Calu3 (cell line): ENCODE measurements at regions not wholly inside any gene's neighbourhood (a gene's known extent, or its start where the extent isn't known, plus 50 kb on each side); places are given as distances from the start of the nearest gene placed in this dataset.

Experiments
- BruUV-seq: library from RNA; stranded (reverse); fragments of 400-500 nt; replicated peaks from 2 replicates; lab custom pipeline; 2021; lab: Mats Ljungman, UMichigan
- CTCF ChIA-PET: fragments of 300-600 bp; sonication (Branson Sonifier 250); formaldehyde crosslinking; loops from one replicate; lab custom pipeline; 2022; ENCODE audit warnings: antibody characterized with exemption; lab: Charles Lee
- DNase-seq: peaks from one replicate; pipeline ENCODE4 v3.0.0; 2022
- H3K27ac Mint-ChIP-seq: one replicate; pipeline ENCODE4 v1.8.0; 2022; ENCODE audit warnings: mixed read lengths; ENCODE audit not compliant: unreplicated experiment
- H3K27me3 Mint-ChIP-seq: one replicate; pipeline ENCODE4 v1.8.0; 2022; ENCODE audit warnings: mixed read lengths; ENCODE audit not compliant: unreplicated experiment
- H3K36me3 Mint-ChIP-seq: one replicate; pipeline ENCODE4 v1.8.0; 2022; ENCODE audit warnings: mild to moderate bottlenecking, moderate library complexity, mixed read lengths; ENCODE audit not compliant: insufficient read depth, unreplicated experiment
- H3K4me1 Mint-ChIP-seq: one replicate; pipeline ENCODE4 v1.8.0; 2022; ENCODE audit warnings: mild to moderate bottlenecking, low read depth, mixed read lengths; ENCODE audit not compliant: unreplicated experiment
- H3K4me3 Mint-ChIP-seq: one replicate; pipeline ENCODE4 v1.8.0; 2022; ENCODE audit warnings: mild to moderate bottlenecking, low read depth, moderate library complexity, mixed read lengths; ENCODE audit not compliant: unreplicated experiment
- H3K9me3 Mint-ChIP-seq: one replicate; pipeline ENCODE4 v1.8.0; 2022; ENCODE audit warnings: low read depth, mixed read lengths; ENCODE audit not compliant: unreplicated experiment
- intact Hi-C: fragments of 100-400 bp; cut with micrococcal nuclease; formaldehyde crosslinking; loops from one replicate; pipeline ENCODE4 v1.10.0; 2022; ENCODE audit not compliant: unreplicated experiment
- TF ChIP-seq, protein P1 (sequence below): fragments of 200-600 bp; IDR thresholded peaks from one replicate; pipeline ENCODE4 v1.8.0; 2022; ENCODE audit warnings: antibody characterized with exemption; ENCODE audit not compliant: unreplicated experiment

DNA sequence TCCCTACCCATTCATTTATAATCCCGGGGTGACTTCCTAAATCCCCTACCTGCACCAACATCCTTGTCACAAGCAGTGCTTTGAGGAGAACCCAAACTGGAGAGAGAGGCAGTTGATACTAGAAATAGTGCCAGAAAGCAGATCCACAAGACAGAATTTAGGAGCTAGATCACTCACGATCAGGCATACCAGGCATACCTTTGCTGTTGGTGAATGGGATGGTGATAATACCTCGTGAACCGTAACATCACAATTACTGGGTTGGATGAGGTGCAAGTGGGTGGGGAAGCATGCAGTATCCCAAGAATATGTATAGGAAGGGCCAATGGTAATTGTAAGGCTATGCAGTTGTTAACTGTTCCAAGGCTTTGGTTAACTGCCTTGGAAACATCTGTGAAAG, 129.3 kb downstream of the TMA16 start:
- intact Hi-C loops: no loop called here
- BruUV-seq: no TSS peak

GRCh38 chr4:163624727-163625126, 130.2 kb downstream of the TMA16 start:
- intact Hi-C loops: no loop called here
- no peak for DNase-seq
- Mint-ChIP-seq H3K4me1 (no peaks in the 10 kb centered on the region), H3K9me3 (no peaks in the 10 kb centered on the region), H3K36me3 (no peaks in the 10 kb centered on the region), H3K4me3 (no peak overlapping the region), H3K27ac (no peak overlapping the region), H3K27me3 (no peaks in the 10 kb centered on the region)
- CTCF ChIA-PET: no interaction called here
- no TSS peak for BruUV-seq
- TF ChIP-seq, protein P1, sequence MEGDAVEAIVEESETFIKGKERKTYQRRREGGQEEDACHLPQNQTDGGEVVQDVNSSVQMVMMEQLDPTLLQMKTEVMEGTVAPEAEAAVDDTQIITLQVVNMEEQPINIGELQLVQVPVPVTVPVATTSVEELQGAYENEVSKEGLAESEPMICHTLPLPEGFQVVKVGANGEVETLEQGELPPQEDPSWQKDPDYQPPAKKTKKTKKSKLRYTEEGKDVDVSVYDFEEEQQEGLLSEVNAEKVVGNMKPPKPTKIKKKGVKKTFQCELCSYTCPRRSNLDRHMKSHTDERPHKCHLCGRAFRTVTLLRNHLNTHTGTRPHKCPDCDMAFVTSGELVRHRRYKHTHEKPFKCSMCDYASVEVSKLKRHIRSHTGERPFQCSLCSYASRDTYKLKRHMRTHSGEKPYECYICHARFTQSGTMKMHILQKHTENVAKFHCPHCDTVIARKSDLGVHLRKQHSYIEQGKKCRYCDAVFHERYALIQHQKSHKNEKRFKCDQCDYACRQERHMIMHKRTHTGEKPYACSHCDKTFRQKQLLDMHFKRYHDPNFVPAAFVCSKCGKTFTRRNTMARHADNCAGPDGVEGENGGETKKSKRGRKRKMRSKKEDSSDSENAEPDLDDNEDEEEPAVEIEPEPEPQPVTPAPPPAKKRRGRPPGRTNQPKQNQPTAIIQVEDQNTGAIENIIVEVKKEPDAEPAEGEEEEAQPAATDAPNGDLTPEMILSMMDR: no peak

More for the DNA sequence above, 129.3 kb downstream of the TMA16 start:
- H3K27ac Mint-ChIP-seq: no peak overlapping the region
- CTCF ChIA-PET: no interaction called here
- no peaks in the 10 kb centered on the region for H3K36me3 Mint-ChIP-seq
- H3K4me1 Mint-ChIP-seq: no peaks in the 10 kb centered on the region
- H3K9me3 Mint-ChIP-seq: no peaks in the 10 kb centered on the region
- TF ChIP-seq, protein P1: no peak
- no peak for DNase-seq
- H3K4me3 Mint-ChIP-seq: no peak overlapping the region
- no peaks in the 10 kb centered on the region for H3K27me3 Mint-ChIP-seq

DNA sequence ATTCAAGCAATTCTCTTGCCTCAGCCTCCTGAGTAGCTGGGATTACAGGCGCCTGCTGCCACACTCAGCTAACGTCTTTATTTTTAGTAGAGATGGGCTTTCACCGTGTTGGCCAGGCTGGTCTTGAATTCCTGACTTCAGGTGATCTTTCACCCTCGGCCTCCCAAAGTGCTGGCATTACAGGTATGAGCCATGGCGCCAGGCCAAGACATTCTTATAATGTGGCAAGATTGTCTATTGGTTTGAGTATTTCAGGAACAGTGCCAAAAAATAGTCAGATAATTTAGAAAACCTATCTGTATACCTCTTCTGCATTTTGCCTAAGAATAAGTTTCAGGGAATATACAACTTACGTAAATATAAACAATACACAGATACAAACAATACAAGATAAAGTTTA, 136.8 kb downstream of the TMA16 start:
- Mint-ChIP-seq H3K4me3 (no peak overlapping the region), H3K27ac (no peak overlapping the region), H3K27me3 (no peaks in the 10 kb centered on the region), H3K9me3 (peaks cover 2% of the 10 kb centered on the region), H3K4me1 (no peaks in the 10 kb centered on the region), H3K36me3 (no peaks in the 10 kb centered on the region)
- intact Hi-C loops: no loop called here
- CTCF ChIA-PET: no interaction called here
- TF ChIP-seq, protein P1: no peak
- no TSS peak for BruUV-seq
- peak; percentile 32 for DNase-seq

DNA sequence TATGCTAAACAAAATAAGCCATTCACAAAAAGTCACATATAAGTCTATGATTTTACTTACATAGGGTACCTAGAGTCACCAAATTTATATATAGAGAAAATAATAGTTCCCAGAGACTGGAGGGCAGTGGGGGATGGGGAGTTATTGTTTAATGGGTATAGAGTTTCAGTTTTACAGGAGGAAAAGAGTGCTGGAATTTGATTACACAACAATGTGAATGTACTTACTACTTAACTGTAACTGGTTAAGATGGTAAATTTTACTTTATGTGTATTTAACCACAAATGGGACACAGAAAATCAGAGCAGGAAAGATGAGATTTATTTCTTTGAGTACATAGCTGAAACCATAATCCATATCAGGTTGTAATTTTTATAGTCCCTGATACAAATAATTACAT, 144.4 kb downstream of the TMA16 start:
- intact Hi-C loops: no loop called here
- Mint-ChIP-seq H3K4me3 (no peak overlapping the region), H3K27me3 (no peaks in the 10 kb centered on the region), H3K4me1 (no peaks in the 10 kb centered on the region), H3K27ac (no peak overlapping the region), H3K9me3 (no peaks in the 10 kb centered on the region), H3K36me3 (no peaks in the 10 kb centered on the region)
- TF ChIP-seq, protein P1: no peak
- BruUV-seq: no TSS peak
- CTCF ChIA-PET: no interaction called here
- DNase-seq: no peak
